ENCODE measurements at regions not wholly inside any gene's neighbourhood (a gene's known extent, or its start where the extent isn't known, plus 50 kb on each side); places are given as distances from the start of the nearest gene placed in this dataset.

GRCh38 chr5:4375640-4376039, 764.5 kb upstream of the ADAMTS16 start:
- H3K36me3 Mint-ChIP-seq (ENCODE audit: insufficient read depth, unreplicated experiment), result no peaks in the 10 kb centered on the region
- no TSS peak for BruUV-seq (replicated peaks)
- no peak overlapping the region for H3K4me3 Mint-ChIP-seq (ENCODE audit: unreplicated experiment)
- Histone ChIP-seq H3K36me3 (ENCODE audit: control insufficient read depth, insufficient read depth, low read length) (no peaks in the 10 kb centered on the region), H3K4me1 (no peaks in the 10 kb centered on the region), H3K4me3 (ENCODE audit: low read depth, low read length) (no peak overlapping the region), H3K27me3 (replicated peaks; ENCODE audit: control insufficient read depth, insufficient read depth, low read length) (no peaks in the 10 kb centered on the region), H3K9me3 (no peaks in the 10 kb centered on the region)
- no peak for DNase-seq
- H3K9me3 Mint-ChIP-seq (ENCODE audit: unreplicated experiment), result no peaks in the 10 kb centered on the region
- no peaks in the 10 kb centered on the region for H3K4me1 Mint-ChIP-seq (ENCODE audit: low read depth, unreplicated experiment)
- peaks cover 5% of the 10 kb centered on the region for H3K27me3 Mint-ChIP-seq (ENCODE audit: insufficient read depth, unreplicated experiment)
- no peak overlapping the region for H3K27ac Mint-ChIP-seq (ENCODE audit: unreplicated experiment)
- ChIA-PET POLR2A (no interaction called here), CTCF (no interaction called here)
- no peak for TF ChIP-seq CTCF (IDR thresholded peaks at IDR 0.05; ENCODE audit: insufficient read depth in 1 of 2, low read depth in 1 of 2, low read length in 1 of 2, severe bottlenecking in 1 of 2, unreplicated experiment in 1 of 2)
- intact Hi-C loops (cut with micrococcal nuclease; ENCODE audit: unreplicated experiment), result no loop called here

DNA sequence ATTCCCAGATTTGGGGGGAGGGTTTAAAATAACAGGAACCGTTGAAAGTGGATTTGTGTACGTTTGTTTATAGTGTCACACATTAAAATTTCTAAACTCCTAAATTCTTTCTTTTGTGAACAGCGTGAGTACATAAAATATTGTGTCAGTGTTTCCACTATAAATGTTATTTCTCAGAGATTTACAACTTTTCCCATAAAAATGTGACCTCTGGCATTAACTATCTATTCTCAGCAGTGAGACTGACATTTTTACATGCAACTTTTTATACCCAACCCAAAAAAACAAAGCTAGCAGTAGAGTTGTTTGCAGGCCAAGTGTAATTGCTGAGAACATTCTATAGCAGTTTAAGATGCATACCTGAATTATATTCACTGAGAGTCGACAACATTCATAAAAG, 757.0 kb upstream of the ADAMTS16 start:
- H3K27me3 ChIP-seq (replicated peaks; ENCODE audit: control insufficient read depth, insufficient read depth, low read length), result no peaks in the 10 kb centered on the region
- no peaks in the 10 kb centered on the region for H3K4me1 ChIP-seq
- no peaks in the 10 kb centered on the region for H3K36me3 ChIP-seq (ENCODE audit: control insufficient read depth, insufficient read depth, low read length)
- CTCF ChIA-PET, result no interaction called here
- no peaks in the 10 kb centered on the region for H3K9me3 ChIP-seq
- TF ChIP-seq CTCF (IDR thresholded peaks at IDR 0.05; ENCODE audit: insufficient read depth in 1 of 2, low read depth in 1 of 2, low read length in 1 of 2, severe bottlenecking in 1 of 2, unreplicated experiment in 1 of 2), result no peak
- BruUV-seq (replicated peaks), result no TSS peak
- intact Hi-C loops (cut with micrococcal nuclease; ENCODE audit: unreplicated experiment), result no loop called here
- H3K4me3 ChIP-seq (ENCODE audit: low read depth, low read length), result no peak overlapping the region
- POLR2A ChIA-PET, result no interaction called here
- H3K9me3 Mint-ChIP-seq (ENCODE audit: unreplicated experiment), result no peaks in the 10 kb centered on the region
- no peak for DNase-seq
- no peak overlapping the region for H3K4me3 Mint-ChIP-seq (ENCODE audit: unreplicated experiment)
- H3K27me3 Mint-ChIP-seq (ENCODE audit: insufficient read depth, unreplicated experiment), result no peaks in the 10 kb centered on the region
- H3K4me1 Mint-ChIP-seq (ENCODE audit: low read depth, unreplicated experiment), result no peaks in the 10 kb centered on the region
- no peak overlapping the region for H3K27ac Mint-ChIP-seq (ENCODE audit: unreplicated experiment)
- no peaks in the 10 kb centered on the region for H3K36me3 Mint-ChIP-seq (ENCODE audit: insufficient read depth, unreplicated experiment)

GRCh38 chr5:4383518-4384198, 756.5 kb upstream of the ADAMTS16 start:
- no TSS peak for BruUV-seq (replicated peaks)
- no peak for TF ChIP-seq CTCF (IDR thresholded peaks at IDR 0.05; ENCODE audit: insufficient read depth in 1 of 2, low read depth in 1 of 2, low read length in 1 of 2, severe bottlenecking in 1 of 2, unreplicated experiment in 1 of 2)
- Mint-ChIP-seq H3K4me1 (ENCODE audit: low read depth, unreplicated experiment) (no peaks in the 10 kb centered on the region), H3K36me3 (ENCODE audit: insufficient read depth, unreplicated experiment) (no peaks in the 10 kb centered on the region), H3K27ac (ENCODE audit: unreplicated experiment) (no peak overlapping the region), H3K4me3 (ENCODE audit: unreplicated experiment) (no peak overlapping the region), H3K27me3 (ENCODE audit: insufficient read depth, unreplicated experiment) (no peaks in the 10 kb centered on the region), H3K9me3 (ENCODE audit: unreplicated experiment) (no peaks in the 10 kb centered on the region)
- POLR2A ChIA-PET, result no interaction called here
- H3K9me3 ChIP-seq, result no peaks in the 10 kb centered on the region
- H3K4me3 ChIP-seq (ENCODE audit: low read depth, low read length), result no peak overlapping the region
- intact Hi-C loops (cut with micrococcal nuclease; ENCODE audit: unreplicated experiment), result no loop called here
- CTCF ChIA-PET, result no interaction called here
- H3K4me1 ChIP-seq, result no peaks in the 10 kb centered on the region
- H3K27me3 ChIP-seq (replicated peaks; ENCODE audit: control insufficient read depth, insufficient read depth, low read length), result no peaks in the 10 kb centered on the region
- no peak for DNase-seq
- H3K36me3 ChIP-seq (ENCODE audit: control insufficient read depth, insufficient read depth, low read length), result no peaks in the 10 kb centered on the region

Measured in Caco-2 (cell line).